ENCODE measurements at regions not wholly inside any gene's neighbourhood (a gene's known extent, or its start where the extent isn't known, plus 50 kb on each side); places are given as distances from the start of the nearest gene placed in this dataset.

DNA sequence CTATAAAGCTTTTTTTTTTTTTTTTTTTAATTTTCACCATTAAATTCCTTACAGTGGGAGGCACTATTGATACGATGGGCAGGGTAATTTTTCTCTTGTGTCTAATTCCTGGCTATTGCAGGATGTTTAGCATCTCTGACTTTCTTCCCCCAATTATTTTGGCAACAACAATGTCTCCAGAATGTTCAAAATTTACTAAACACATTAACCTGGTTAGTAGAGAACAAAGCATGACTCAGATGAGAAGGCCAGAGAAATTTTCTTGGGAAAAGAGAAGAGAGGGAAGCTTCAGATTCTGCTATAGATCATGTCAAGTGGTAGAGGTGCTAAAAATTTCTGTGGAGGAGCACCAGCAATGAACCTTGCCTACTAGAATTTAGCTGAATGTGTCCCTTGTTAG lies 171.5 kb upstream of the PRICKLE1 start:
- DNase-seq (ENCODE audit: low read depth in 1 of 2, low spot score in 1 of 2), result no peak
- in situ Hi-C loops (cut with HindIII; ENCODE audit: low pct_unique_long_range_greater_than_20kb, low sequenced_read_pairs), result no loop called here
- TF ChIP-seq JUND (IDR thresholded peaks at IDR 0.05; ENCODE audit: low read depth), result no peak

DNA sequence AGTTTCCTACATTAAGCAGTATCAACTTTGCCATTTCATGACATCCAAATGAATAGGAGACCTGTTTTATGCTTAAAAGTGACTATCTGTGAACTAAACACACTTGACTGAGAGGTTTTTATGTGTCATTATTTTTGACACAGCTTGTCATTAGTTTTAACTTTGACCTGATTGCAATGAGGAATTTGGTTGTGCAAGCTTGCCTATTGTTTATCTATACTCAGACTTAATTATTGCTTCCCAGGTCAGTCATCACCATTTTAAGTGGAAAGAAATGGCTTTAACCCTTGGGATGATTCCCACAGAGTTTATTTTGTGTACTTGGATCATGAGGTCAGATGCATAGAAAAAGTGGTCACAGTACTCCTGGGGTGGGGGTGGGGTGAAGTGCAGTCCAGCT lies 171.0 kb upstream of the PRICKLE1 start:
- in situ Hi-C loops (cut with HindIII; ENCODE audit: low pct_unique_long_range_greater_than_20kb, low sequenced_read_pairs), result no loop called here
- TF ChIP-seq JUND (IDR thresholded peaks at IDR 0.05; ENCODE audit: low read depth), result no peak
- no peak for DNase-seq (ENCODE audit: low read depth in 1 of 2, low spot score in 1 of 2)

DNA sequence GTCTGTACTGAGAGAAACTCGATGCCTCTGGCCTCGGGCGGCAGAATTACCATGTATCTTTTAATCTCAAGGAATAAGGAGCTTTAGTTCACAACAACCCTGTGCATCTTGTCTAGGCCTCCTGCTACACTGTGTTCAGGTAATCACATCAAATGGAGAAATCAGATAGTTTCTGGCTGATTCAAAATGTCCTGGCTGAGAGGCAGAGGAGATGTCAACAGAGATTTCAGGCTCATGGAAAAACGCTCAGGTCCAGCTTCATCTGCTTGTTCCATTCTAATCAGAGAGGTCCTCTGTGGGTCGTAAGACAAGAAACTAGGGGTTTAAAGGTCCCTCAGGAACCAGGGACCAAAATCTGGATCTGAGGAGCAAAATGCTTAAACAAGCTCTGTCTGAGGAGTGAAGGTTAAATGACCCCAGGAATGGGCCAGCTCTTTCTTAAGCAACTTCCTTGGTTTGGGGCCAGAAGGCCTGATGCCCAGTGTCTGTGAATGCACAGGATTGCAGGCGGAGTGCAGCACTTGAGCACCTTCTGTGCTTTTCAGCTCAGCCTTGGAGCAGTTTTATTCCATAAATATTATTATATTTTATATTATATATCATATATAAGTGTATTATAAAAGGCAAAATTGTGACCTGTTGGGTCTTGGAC lies 170.2 kb upstream of the PRICKLE1 start:
- in situ Hi-C loops (cut with HindIII; ENCODE audit: low pct_unique_long_range_greater_than_20kb, low sequenced_read_pairs), result no loop called here
- DNase-seq (ENCODE audit: low read depth in 1 of 2, low spot score in 1 of 2), result peak in 1 of 2 experiments; percentile 65
- 0 out of 2 replicates have a peak, but pooled peaks have one; percentile 36 for TF ChIP-seq JUND (IDR thresholded peaks at IDR 0.05; ENCODE audit: low read depth)

DNA sequence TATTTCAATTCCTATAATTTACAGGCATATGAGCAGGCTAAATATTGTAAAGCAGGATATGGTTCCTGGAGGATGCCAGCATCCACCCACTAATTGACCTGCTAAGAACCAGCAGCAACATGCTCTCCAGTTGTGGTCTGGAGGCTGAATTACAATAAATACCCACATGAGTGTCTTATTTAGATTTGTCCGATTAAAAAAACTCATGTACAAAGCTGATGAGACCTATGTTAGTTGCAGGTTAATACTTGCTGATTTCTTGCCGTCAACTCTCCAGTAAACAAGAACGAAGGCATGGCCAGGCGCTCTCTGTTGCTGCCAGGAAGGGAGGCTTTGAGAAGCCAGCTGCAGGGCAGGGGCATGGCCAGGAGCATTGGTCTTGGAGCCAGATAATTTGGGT lies 169.3 kb upstream of the PRICKLE1 start:
- no peak for DNase-seq (ENCODE audit: low read depth in 1 of 2, low spot score in 1 of 2)
- in situ Hi-C loops (cut with HindIII; ENCODE audit: low pct_unique_long_range_greater_than_20kb, low sequenced_read_pairs), result no loop called here
- no peak for TF ChIP-seq JUND (IDR thresholded peaks at IDR 0.05; ENCODE audit: low read depth)

DNA sequence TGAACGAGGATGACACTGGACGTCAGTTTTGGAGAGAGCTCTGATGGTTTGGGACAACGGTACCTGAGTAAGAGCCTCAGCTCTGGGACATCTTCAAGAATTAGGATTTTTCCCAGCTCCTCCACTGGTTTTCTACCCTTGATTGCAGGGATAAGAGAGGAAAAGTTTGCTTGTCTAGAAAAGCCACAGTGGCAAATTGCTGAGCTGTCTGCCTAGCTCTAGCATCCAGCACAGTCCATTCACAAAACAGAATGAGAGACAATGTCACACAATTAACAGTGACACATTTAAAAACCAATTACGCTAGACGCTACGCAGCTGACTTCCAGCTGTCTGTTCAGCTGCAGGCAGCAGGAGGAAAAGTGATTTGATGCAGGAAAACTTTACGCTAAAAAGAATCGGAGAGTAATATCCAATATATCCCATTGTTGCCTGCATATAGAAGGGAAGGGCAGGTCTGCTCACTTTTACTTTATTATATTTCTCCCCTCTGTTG lies 168.1 kb upstream of the PRICKLE1 start:
- TF ChIP-seq JUND (IDR thresholded peaks at IDR 0.05; ENCODE audit: low read depth), result no peak
- DNase-seq (ENCODE audit: low read depth in 1 of 2, low spot score in 1 of 2), result no peak
- in situ Hi-C loops (cut with HindIII; ENCODE audit: low pct_unique_long_range_greater_than_20kb, low sequenced_read_pairs), result no loop called here

DNA sequence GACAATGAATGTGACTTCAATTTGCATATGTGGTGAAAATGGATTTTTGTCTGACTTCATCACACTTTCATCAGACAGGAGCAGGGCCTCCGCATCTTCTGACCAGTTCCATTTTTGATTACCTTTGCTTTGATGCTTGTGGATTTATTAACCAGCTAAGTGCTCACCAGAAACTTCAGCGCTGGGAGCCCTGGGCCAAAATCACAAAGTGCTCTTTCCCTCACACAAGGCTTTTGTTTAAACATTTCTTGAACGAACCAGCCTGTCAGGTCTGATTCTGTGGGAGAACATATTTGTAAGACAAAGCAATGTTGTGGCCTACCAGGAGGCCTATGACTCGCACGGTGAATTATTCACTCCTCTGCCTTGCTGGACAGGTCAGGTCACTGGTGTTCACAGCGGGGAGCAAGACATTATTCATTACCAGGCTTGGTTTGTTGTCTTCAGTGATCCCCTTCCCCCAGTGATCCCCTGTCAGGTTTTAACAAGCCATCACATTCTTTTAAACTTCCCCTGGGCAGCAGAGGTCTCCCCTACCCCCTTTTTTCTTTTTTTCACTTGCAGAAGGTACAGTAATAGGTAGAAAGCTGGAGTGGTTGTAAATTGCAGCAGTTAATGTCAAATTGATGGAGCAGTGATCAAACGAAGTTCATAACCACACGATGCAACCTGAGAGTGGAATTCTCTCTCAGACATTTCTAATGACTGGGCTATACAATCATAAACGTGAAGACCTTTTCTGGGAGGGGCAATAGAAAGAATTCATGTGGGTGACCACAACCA lies 167.5 kb upstream of the PRICKLE1 start:
- no peak for TF ChIP-seq JUND (IDR thresholded peaks at IDR 0.05; ENCODE audit: low read depth)
- DNase-seq (ENCODE audit: low read depth in 1 of 2, low spot score in 1 of 2), result peak; percentile 17 to 93
- in situ Hi-C loops (cut with HindIII; ENCODE audit: low pct_unique_long_range_greater_than_20kb, low sequenced_read_pairs), result no loop called here

DNA sequence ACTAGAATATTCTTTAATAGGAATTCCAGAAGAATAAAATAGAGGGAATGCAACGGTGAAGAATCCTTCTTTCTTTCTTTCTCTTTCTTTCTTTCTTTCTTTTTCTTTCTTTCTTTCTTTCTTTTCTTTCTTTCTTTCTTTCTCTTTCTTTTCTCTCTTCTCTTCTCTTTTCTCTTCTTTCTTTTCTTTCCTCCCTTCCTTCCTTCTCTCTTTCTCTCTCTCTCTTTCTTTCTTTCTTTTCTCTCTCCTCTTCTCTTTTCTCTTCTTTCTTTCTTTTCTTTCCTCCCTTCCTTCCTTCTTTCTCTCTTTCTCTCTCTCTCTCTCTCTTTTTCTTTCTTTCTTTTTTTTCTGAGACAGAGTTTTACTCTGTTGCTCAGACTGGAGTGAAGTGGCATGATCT lies 160.8 kb upstream of the PRICKLE1 start:
- TF ChIP-seq JUND (IDR thresholded peaks at IDR 0.05; ENCODE audit: low read depth), result no peak
- DNase-seq (ENCODE audit: low read depth in 1 of 2, low spot score in 1 of 2), result no peak
- in situ Hi-C loops (cut with HindIII; ENCODE audit: low pct_unique_long_range_greater_than_20kb, low sequenced_read_pairs), result no loop called here

DNA sequence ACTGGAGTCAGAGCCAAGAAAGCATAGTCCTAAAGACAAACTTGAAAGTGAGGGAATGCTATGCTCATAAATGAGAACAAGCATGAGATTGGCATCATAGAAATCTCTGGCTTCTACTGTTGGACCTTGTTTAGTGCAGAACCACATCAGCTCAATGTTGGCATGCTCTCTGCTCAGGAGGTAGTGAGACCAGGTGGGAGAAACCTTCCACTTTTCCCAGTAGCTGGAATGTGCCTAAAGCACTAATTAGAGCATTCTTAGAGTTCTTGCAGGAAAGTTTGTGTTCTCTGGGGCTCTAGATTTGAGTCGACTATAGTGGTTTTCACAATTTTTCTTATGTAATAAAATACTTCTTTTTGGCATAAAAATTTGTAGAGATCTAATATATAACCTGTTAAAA lies 159.7 kb upstream of the PRICKLE1 start:
- no peak for TF ChIP-seq JUND (IDR thresholded peaks at IDR 0.05; ENCODE audit: low read depth)
- in situ Hi-C loops (cut with HindIII; ENCODE audit: low pct_unique_long_range_greater_than_20kb, low sequenced_read_pairs), result no loop called here
- no peak for DNase-seq (ENCODE audit: low read depth in 1 of 2, low spot score in 1 of 2)

DNA sequence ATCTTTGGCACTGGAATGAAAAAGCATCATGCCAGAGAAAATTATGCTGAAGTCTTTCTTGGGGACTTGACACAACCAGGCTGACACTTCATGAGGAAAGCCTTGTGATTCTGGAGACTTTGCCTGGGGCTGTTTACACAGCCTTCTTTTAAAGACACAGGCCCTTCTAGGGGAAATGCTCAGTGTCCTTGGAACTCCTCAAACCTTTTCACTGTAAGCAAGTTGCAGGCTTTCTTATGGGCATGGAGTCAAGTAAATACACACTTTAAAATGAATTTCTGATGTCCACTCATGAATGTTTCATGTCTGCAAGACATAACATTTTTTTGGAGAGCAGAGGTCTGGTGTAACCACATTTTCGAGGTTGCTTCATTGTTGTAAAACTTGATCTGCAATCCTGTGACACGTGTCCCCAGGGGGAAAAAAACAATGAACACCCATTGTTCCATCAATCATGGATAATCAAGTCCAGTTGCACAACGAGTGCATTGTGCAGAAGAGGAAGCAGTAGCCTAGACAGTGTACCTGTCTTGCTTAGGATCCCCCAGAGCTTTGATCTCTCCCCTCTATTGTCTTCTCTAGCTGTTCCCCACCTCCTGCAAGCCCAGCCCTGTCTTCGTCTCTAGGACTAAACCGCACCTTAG lies 155.1 kb upstream of the PRICKLE1 start:
- TF ChIP-seq JUND (IDR thresholded peaks at IDR 0.05; ENCODE audit: low read depth), result no peak
- peak in 1 of 2 experiments; percentile 82 for DNase-seq (ENCODE audit: low read depth in 1 of 2, low spot score in 1 of 2)
- in situ Hi-C loops (cut with HindIII; ENCODE audit: low pct_unique_long_range_greater_than_20kb, low sequenced_read_pairs), result no loop called here

DNA sequence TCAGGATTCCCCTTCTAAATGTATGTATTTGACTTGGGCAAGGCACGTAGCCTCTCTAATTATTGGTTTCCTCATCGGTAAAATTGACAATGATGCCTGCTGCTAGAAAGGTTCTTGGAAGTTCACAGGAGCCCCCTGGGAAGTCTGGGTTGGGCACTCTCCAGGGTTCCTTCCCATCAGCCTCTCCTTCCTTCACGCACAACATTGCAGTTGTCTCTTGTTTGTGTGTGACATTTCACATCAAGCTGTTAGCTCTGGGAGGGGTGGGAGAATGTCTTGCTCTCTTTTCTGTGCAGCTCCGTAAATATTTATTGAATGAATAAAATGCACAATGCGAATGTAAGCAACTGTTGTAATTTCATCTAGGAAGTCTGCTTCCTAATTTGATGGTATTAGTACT lies 153.2 kb upstream of the PRICKLE1 start:
- DNase-seq (ENCODE audit: low read depth in 1 of 2, low spot score in 1 of 2), result no peak
- no peak for TF ChIP-seq JUND (IDR thresholded peaks at IDR 0.05; ENCODE audit: low read depth)
- in situ Hi-C loops (cut with HindIII; ENCODE audit: low pct_unique_long_range_greater_than_20kb, low sequenced_read_pairs), result no loop called here

DNA sequence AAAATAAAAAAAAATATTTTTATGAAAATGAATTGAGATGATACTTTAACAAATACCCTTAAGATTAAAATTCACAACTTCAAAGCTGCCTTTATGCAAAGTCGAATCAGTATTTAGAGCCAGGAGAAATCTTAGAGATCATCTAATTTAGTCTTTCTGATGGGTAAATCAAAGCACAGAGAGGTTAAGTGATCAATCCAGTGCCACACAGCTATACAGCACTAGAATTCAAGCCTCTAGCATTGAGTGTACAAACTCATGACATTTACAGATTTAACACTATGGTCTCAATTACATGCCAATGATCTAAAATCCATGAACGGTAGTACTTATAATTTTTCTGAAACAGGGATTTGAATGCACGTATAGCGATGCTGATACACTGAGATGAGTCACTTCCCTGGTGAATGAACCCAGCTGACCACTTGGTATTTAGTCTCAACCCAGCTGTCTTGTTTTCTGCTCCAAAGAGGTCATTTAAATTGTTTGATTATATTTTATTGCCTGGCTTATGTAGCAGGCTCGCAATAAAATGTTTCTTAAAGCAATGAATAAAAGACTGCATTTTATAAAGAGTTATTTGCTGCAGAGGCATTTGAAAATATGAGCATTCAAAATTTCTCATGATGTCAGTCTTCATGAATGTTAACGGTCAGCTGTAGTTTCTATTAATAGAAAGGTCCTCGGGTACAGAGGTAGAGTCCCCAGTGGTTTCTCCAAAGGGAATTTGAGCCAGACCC lies 152.4 kb upstream of the PRICKLE1 start:
- in situ Hi-C loops (cut with HindIII; ENCODE audit: low pct_unique_long_range_greater_than_20kb, low sequenced_read_pairs), result no loop called here
- DNase-seq (ENCODE audit: low read depth in 1 of 2, low spot score in 1 of 2), result no peak
- no peak for TF ChIP-seq JUND (IDR thresholded peaks at IDR 0.05; ENCODE audit: low read depth)

DNA sequence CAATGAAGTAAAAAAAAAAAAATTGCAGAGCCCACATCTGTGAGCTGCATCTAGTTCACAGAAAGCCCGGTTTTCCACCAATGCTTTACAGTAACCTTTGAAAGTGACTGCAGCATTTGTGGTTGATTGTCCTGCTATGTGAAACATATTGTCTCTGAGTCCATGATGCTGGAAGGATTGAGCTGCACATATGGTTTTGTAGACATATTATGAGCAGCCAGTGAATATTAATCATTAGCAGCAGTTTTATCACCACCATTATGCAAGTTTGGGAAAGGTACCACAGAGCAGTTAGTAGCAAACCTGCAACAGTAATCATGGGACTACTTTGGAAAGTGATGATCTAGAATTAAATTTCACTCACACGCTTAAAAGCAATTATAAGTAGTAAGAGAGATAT lies 151.5 kb upstream of the PRICKLE1 start:
- TF ChIP-seq JUND (IDR thresholded peaks at IDR 0.05; ENCODE audit: low read depth), result no peak
- in situ Hi-C loops (cut with HindIII; ENCODE audit: low pct_unique_long_range_greater_than_20kb, low sequenced_read_pairs), result no loop called here
- DNase-seq (ENCODE audit: low read depth in 1 of 2, low spot score in 1 of 2), result no peak
